Natural killer cell (primary cell): ENCODE measurements at regions not wholly inside any gene's neighbourhood (a gene's known extent, or its start where the extent isn't known, plus 50 kb on each side); places are given as distances from the start of the nearest gene placed in this dataset.

Experiments used
- ATAC-seq, 3 donors: fragments of 150-1000 bp in 2 of 3; fragments of 200-7000 bp in 1 of 3; cut with Tn5 transposase; 1 replicate in 1 of 3; 2 replicates in 2 of 3; pipeline ENCODE4 v1.10.0; 2021; ENCODE audit warnings: mild to moderate bottlenecking in 2 of 3, moderate library complexity in 2 of 3
- DNase-seq, 2 donors: peaks; one replicate each; pipeline versions ENCODE4 v3.0.0 to v3.0.0-alpha.2; 2013 to 2021; ENCODE audit warnings: mixed read lengths in 1 of 2
- H3K27ac ChIP-seq: one replicate; pipeline ENCODE4 v1.5.1; 2013; ENCODE audit warnings: mild to moderate bottlenecking, low read length
- H3K27me3 ChIP-seq: one replicate; pipeline ENCODE4 v1.6.1; 2013; ENCODE audit warnings: low read length; ENCODE audit not compliant: control insufficient read depth, insufficient read depth
- H3K36me3 ChIP-seq: one replicate; pipeline ENCODE4 v1.6.1; 2013; ENCODE audit warnings: low read length; ENCODE audit not compliant: control insufficient read depth, insufficient read depth
- H3K4me1 ChIP-seq: one replicate; pipeline ENCODE4 v1.6.1; 2013; ENCODE audit warnings: low read length; ENCODE audit not compliant: control insufficient read depth, insufficient read depth
- H3K4me3 ChIP-seq: one replicate; pipeline ENCODE4 v1.5.1; 2013; ENCODE audit warnings: low read length
- H3K9me3 ChIP-seq: one replicate; pipeline ENCODE4 v1.6.1; 2013; ENCODE audit warnings: low read length; ENCODE audit not compliant: control insufficient read depth, insufficient read depth
- H3K27ac Mint-ChIP-seq, 2 donors: one replicate each; pipeline ENCODE4 v1.8.0; 2022; ENCODE audit warnings: mild to moderate bottlenecking in 2 of 2, mixed read lengths in 2 of 2, moderate library complexity in 1 of 2
- H3K27me3 Mint-ChIP-seq, 2 donors: one replicate each; pipeline ENCODE4 v1.8.0; 2022; ENCODE audit warnings: low read depth in 2 of 2, mixed read lengths in 2 of 2
- H3K36me3 Mint-ChIP-seq: one replicate; pipeline ENCODE4 v1.8.0; 2022; ENCODE audit warnings: mixed read lengths
- H3K4me1 Mint-ChIP-seq, 2 donors: one replicate each; pipeline ENCODE4 v1.8.0; 2022; ENCODE audit warnings: mixed read lengths in 2 of 2
- H3K4me3 Mint-ChIP-seq: one replicate; pipeline ENCODE4 v1.8.0; 2022; ENCODE audit warnings: mild to moderate bottlenecking, moderate library complexity, mixed read lengths
- H3K9me3 Mint-ChIP-seq, 2 donors: one replicate each; pipeline ENCODE4 v1.8.0; 2022; ENCODE audit warnings: mixed read lengths in 2 of 2
- CTCF ChIP-seq: fragments of 200-600 bp; IDR thresholded peaks from one replicate; pipeline ENCODE4 v1.8.0; 2022; ENCODE audit warnings: antibody characterized with exemption
- WGBS: methylation state at CpG from one replicate; pipeline ENCODE4 v1.1.7; 2013; ENCODE audit warnings: missing lambda C conversion rate; ENCODE audit not compliant: insufficient coverage; 5-methylcytosine and 5-hydroxymethylcytosine counted together
- intact Hi-C: fragments of 100-400 bp; cut with micrococcal nuclease; formaldehyde crosslinking; loops from one replicate; pipeline ENCODE4 v1.14.2; 2022

GRCh38 chr7:125085084-125085483 lies 155.5 kb upstream of the POT1 start:
- Histone ChIP-seq H3K4me3 (no peak overlapping the region), H3K36me3 (no peaks in the 10 kb centered on the region), H3K9me3 (no peaks in the 10 kb centered on the region), H3K27me3 (no peaks in the 10 kb centered on the region), H3K4me1 (no peaks in the 10 kb centered on the region), H3K27ac (no peak overlapping the region)
- Mint-ChIP-seq H3K36me3 (no peaks in the 10 kb centered on the region), H3K4me3 (no peak overlapping the region), H3K27me3 (no peaks in the 10 kb centered on the region), H3K9me3 (peaks cover 3 to 6% of the 10 kb centered on the region in 2 donors), H3K4me1 (no peaks in the 10 kb centered on the region), H3K27ac (no peak overlapping the region)
- no peak for TF ChIP-seq CTCF
- ATAC-seq: no peak
- intact Hi-C loops: no loop called here
- DNase-seq: no peak

GRCh38 chr7:125084196-125084595 lies 154.6 kb upstream of the POT1 start:
- H3K36me3 ChIP-seq: no peaks in the 10 kb centered on the region
- Mint-ChIP-seq H3K27ac (no peak overlapping the region), H3K36me3 (no peaks in the 10 kb centered on the region), H3K4me3 (no peak overlapping the region), H3K9me3 (peaks cover 3 to 6% of the 10 kb centered on the region in 2 donors), H3K27me3 (no peaks in the 10 kb centered on the region), H3K4me1 (no peaks in the 10 kb centered on the region)
- no peak for TF ChIP-seq CTCF
- no peak for ATAC-seq
- intact Hi-C loops: no loop called here
- no peaks in the 10 kb centered on the region for H3K4me1 ChIP-seq
- no peak overlapping the region for H3K27ac ChIP-seq
- no peaks in the 10 kb centered on the region for H3K9me3 ChIP-seq
- H3K27me3 ChIP-seq: no peaks in the 10 kb centered on the region
- H3K4me3 ChIP-seq: no peak overlapping the region
- no peak for DNase-seq
- 100% methylated on average over 1 of the region's 1 CpG for WGBS

GRCh38 chr7:125074141-125074540 lies 144.5 kb upstream of the POT1 start:
- intact Hi-C loops: no loop called here
- H3K4me3 Mint-ChIP-seq: no peak overlapping the region

More at GRCh38 chr7:125074141-125074540, 144.5 kb upstream of the POT1 start:
- peaks cover 11 to 13% of the 10 kb centered on the region in 2 donors for H3K9me3 Mint-ChIP-seq
- TF ChIP-seq CTCF: no peak
- no peaks in the 10 kb centered on the region for H3K4me1 Mint-ChIP-seq
- Histone ChIP-seq H3K4me3 (no peak overlapping the region), H3K4me1 (no peaks in the 10 kb centered on the region), H3K9me3 (no peaks in the 10 kb centered on the region), H3K27me3 (no peaks in the 10 kb centered on the region), H3K36me3 (no peaks in the 10 kb centered on the region), H3K27ac (no peak overlapping the region)
- H3K27me3 Mint-ChIP-seq: no peaks in the 10 kb centered on the region
- ATAC-seq (no peak), DNase-seq (no peak)
- H3K36me3 Mint-ChIP-seq: no peaks in the 10 kb centered on the region
- WGBS: 87% methylated on average over 3 of the region's 3 CpGs
- H3K27ac Mint-ChIP-seq: no peak overlapping the region
